Natural killer cell (primary cell): ENCODE measurements at regions not wholly inside any gene's neighbourhood (a gene's known extent, or its start where the extent isn't known, plus 50 kb on each side); places are given as distances from the start of the nearest gene placed in this dataset.

Experiments
- ATAC-seq, 3 donors: fragments of 150-1000 bp in 2 of 3; fragments of 200-7000 bp in 1 of 3; cut with Tn5 transposase; 1 replicate in 1 of 3; 2 replicates in 2 of 3; pipeline ENCODE4 v1.10.0; 2021; ENCODE audit warnings: mild to moderate bottlenecking in 2 of 3, moderate library complexity in 2 of 3
- DNase-seq, 2 donors: peaks; one replicate each; pipeline versions ENCODE4 v3.0.0 to v3.0.0-alpha.2; 2013 to 2021; ENCODE audit warnings: mixed read lengths in 1 of 2
- H3K27ac ChIP-seq: one replicate; pipeline ENCODE4 v1.5.1; 2013; ENCODE audit warnings: mild to moderate bottlenecking, low read length
- H3K27me3 ChIP-seq: one replicate; pipeline ENCODE4 v1.6.1; 2013; ENCODE audit warnings: low read length; ENCODE audit not compliant: control insufficient read depth, insufficient read depth
- H3K36me3 ChIP-seq: one replicate; pipeline ENCODE4 v1.6.1; 2013; ENCODE audit warnings: low read length; ENCODE audit not compliant: control insufficient read depth, insufficient read depth
- H3K4me1 ChIP-seq: one replicate; pipeline ENCODE4 v1.6.1; 2013; ENCODE audit warnings: low read length; ENCODE audit not compliant: control insufficient read depth, insufficient read depth
- H3K4me3 ChIP-seq: one replicate; pipeline ENCODE4 v1.5.1; 2013; ENCODE audit warnings: low read length
- H3K9me3 ChIP-seq: one replicate; pipeline ENCODE4 v1.6.1; 2013; ENCODE audit warnings: low read length; ENCODE audit not compliant: control insufficient read depth, insufficient read depth
- H3K27ac Mint-ChIP-seq, 2 donors: one replicate each; pipeline ENCODE4 v1.8.0; 2022; ENCODE audit warnings: mild to moderate bottlenecking in 2 of 2, mixed read lengths in 2 of 2, moderate library complexity in 1 of 2
- H3K27me3 Mint-ChIP-seq, 2 donors: one replicate each; pipeline ENCODE4 v1.8.0; 2022; ENCODE audit warnings: low read depth in 2 of 2, mixed read lengths in 2 of 2
- H3K36me3 Mint-ChIP-seq: one replicate; pipeline ENCODE4 v1.8.0; 2022; ENCODE audit warnings: mixed read lengths
- H3K4me1 Mint-ChIP-seq, 2 donors: one replicate each; pipeline ENCODE4 v1.8.0; 2022; ENCODE audit warnings: mixed read lengths in 2 of 2
- H3K4me3 Mint-ChIP-seq: one replicate; pipeline ENCODE4 v1.8.0; 2022; ENCODE audit warnings: mild to moderate bottlenecking, moderate library complexity, mixed read lengths
- H3K9me3 Mint-ChIP-seq, 2 donors: one replicate each; pipeline ENCODE4 v1.8.0; 2022; ENCODE audit warnings: mixed read lengths in 2 of 2
- WGBS: methylation state at CpG from one replicate; pipeline ENCODE4 v1.1.7; 2013; ENCODE audit warnings: missing lambda C conversion rate; ENCODE audit not compliant: insufficient coverage; 5-methylcytosine and 5-hydroxymethylcytosine counted together
- intact Hi-C: fragments of 100-400 bp; cut with micrococcal nuclease; formaldehyde crosslinking; loops from one replicate; pipeline ENCODE4 v1.14.2; 2022
- TF ChIP-seq, protein P1 (sequence below): fragments of 200-600 bp; IDR thresholded peaks from one replicate; pipeline ENCODE4 v1.8.0; 2022; ENCODE audit warnings: antibody characterized with exemption

DNA sequence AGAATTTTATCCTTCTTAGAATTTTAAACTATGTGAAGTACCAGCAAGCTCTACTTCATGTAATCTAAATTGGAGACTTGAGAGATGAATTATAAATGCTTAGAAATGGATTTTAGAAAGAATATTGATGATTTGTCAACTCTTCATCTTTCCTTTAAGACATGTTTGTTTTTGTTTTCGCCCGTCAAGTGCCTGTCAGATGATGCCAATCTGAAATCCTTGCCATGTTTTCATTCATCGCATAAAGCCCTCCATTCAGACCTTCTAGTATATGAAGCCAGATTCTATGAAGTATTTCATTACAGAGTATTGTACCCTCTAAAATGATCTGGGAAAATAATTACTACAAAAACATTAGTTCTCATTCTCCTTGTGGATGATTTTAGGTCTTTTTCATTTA, 223.2 kb upstream of the SOX2 start:
- ATAC-seq, result no peak
- Mint-ChIP-seq H3K27me3 (no peaks in the 10 kb centered on the region), H3K4me1 (no peaks in the 10 kb centered on the region), H3K27ac (no peak overlapping the region), H3K9me3 (peaks cover 8 to 17% of the 10 kb centered on the region in 2 donors), H3K4me3 (no peak overlapping the region), H3K36me3 (peaks cover 5% of the 10 kb centered on the region)
- no peak overlapping the region for H3K4me3 ChIP-seq
- DNase-seq, result no peak
- no peak overlapping the region for H3K27ac ChIP-seq
- 90% methylated on average over 2 of the region's 3 CpGs for WGBS
- H3K27me3 ChIP-seq, result no peaks in the 10 kb centered on the region
- TF ChIP-seq, protein P1, sequence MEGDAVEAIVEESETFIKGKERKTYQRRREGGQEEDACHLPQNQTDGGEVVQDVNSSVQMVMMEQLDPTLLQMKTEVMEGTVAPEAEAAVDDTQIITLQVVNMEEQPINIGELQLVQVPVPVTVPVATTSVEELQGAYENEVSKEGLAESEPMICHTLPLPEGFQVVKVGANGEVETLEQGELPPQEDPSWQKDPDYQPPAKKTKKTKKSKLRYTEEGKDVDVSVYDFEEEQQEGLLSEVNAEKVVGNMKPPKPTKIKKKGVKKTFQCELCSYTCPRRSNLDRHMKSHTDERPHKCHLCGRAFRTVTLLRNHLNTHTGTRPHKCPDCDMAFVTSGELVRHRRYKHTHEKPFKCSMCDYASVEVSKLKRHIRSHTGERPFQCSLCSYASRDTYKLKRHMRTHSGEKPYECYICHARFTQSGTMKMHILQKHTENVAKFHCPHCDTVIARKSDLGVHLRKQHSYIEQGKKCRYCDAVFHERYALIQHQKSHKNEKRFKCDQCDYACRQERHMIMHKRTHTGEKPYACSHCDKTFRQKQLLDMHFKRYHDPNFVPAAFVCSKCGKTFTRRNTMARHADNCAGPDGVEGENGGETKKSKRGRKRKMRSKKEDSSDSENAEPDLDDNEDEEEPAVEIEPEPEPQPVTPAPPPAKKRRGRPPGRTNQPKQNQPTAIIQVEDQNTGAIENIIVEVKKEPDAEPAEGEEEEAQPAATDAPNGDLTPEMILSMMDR, result no peak
- H3K4me1 ChIP-seq, result no peaks in the 10 kb centered on the region
- intact Hi-C loops, result no loop called here
- H3K36me3 ChIP-seq, result no peaks in the 10 kb centered on the region
- H3K9me3 ChIP-seq, result no peaks in the 10 kb centered on the region

- Mint-ChIP-seq H3K27ac (no peak overlapping the region), H3K9me3 (peaks cover 8 to 17% of the 10 kb centered on the region in 2 donors), H3K4me3 (no peak overlapping the region), H3K36me3 (peaks cover 5% of the 10 kb centered on the region), H3K27me3 (no peaks in the 10 kb centered on the region), H3K4me1 (no peaks in the 10 kb centered on the region)
- Histone ChIP-seq H3K4me1 (no peaks in the 10 kb centered on the region), H3K27me3 (no peaks in the 10 kb centered on the region), H3K27ac (no peak overlapping the region), H3K9me3 (no peaks in the 10 kb centered on the region), H3K4me3 (no peak overlapping the region), H3K36me3 (no peaks in the 10 kb centered on the region)
- ATAC-seq, result no peak
- 26% methylated on average over 4 of the region's 5 CpGs for WGBS
- TF ChIP-seq, protein P1, result no peak
- intact Hi-C loops, result no loop called here
- DNase-seq, result no peak
Observed at GRCh38 chr3:181487236-181487978, 224.3 kb upstream of the SOX2 start.

DNA sequence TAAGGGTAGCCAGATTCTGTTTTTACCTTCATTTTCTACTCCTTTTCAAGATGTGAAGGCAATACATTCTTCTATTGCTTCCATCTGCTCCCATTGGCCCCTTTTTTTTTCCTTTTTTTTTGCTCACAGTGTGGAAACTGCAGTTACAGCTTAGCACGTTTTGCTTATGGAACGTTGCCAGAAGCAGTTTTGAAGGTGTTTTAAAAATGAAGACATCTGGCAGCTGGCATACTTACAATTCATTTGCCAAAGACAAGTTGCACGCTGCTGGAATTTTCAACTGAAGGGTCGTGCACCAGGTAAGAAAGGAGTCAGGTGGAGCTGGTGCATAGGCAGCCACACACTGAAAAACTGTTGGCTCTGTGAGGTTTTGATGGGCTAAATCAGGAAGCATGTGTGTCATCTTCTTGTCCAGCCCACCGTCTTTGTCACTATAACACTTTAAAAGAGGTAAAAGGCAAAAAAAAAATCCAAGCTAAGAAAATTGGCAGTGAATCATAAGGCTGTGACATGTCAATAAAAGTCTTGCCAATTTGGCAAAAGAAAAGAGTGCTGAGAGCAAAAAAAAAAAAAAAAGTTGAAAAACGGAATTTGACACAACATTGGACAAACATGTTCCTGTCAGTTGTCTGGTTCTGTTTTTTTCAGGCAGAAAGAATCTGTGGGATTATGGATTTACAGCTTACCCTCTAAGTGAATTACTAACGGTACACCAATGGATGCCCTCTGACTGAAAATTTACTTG, 225.4 kb upstream of the SOX2 start:
- Mint-ChIP-seq H3K4me1 (no peaks in the 10 kb centered on the region), H3K36me3 (peaks cover 5% of the 10 kb centered on the region), H3K9me3 (peaks cover 13 to 22% of the 10 kb centered on the region in 2 donors), H3K27me3 (no peaks in the 10 kb centered on the region), H3K27ac (no peak overlapping the region), H3K4me3 (no peak overlapping the region)
- TF ChIP-seq, protein P1, result no peak
- Histone ChIP-seq H3K27me3 (no peaks in the 10 kb centered on the region), H3K9me3 (no peaks in the 10 kb centered on the region), H3K4me1 (no peaks in the 10 kb centered on the region), H3K4me3 (no peak overlapping the region), H3K36me3 (no peaks in the 10 kb centered on the region), H3K27ac (no peak overlapping the region)
- intact Hi-C loops, result no loop called here
- no peak for DNase-seq
- ATAC-seq, result no peak
- whole genome bisulfite sequencing, result 48% methylated on average over 6 of the region's 7 CpGs
